Stimulated activated naive CD8-positive, alpha-beta T cell treated with anti-CD3 and anti-CD28 coated beads, Interleukin-15, Interleukin-2, amounts not matched to agents 100 U/mL and 50 U/mL, for 24 hours (primary cell): ENCODE measurements at regions not wholly inside any gene's neighbourhood (a gene's known extent, or its start where the extent isn't known, plus 50 kb on each side); places are given as distances from the start of the nearest gene placed in this dataset.

Experiments
- ATAC-seq: fragments of 150-1000 bp; cut with Tn5 transposase; one replicate; pipeline ENCODE4 v1.10.0; 2021
- DNase-seq: peaks from one replicate; pipeline ENCODE4 v3.0.0; 2021

DNA sequence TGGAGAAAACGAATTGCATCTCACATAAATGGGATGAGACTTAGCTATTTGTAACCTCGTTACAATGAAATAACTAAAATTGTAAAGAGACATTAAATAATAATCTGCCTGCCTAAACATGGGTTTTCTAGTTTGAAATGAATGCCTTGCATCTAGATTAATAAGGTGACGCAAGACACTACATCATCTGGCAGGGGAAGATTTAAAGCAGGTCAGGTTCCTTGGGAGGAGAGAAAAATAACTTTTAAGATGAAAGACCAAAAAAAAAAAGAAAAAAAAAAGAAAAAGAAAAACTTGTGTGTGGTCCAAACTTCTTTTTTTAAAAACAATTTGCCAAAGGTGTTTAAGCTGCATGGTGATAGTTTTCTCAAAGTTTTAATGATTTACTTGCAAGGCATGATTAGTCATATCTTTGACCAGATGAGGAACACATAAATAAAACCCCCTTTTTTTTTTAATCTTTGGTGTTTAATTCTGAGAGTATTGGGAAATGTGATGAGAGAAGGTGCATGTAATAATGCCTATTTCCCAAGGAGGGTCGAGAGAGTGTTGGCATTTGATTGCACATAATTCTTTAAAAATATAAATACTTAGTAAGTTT lies 122.9 kb upstream of the ADAMTSL1 start:
- ATAC-seq, result no peak

DNA sequence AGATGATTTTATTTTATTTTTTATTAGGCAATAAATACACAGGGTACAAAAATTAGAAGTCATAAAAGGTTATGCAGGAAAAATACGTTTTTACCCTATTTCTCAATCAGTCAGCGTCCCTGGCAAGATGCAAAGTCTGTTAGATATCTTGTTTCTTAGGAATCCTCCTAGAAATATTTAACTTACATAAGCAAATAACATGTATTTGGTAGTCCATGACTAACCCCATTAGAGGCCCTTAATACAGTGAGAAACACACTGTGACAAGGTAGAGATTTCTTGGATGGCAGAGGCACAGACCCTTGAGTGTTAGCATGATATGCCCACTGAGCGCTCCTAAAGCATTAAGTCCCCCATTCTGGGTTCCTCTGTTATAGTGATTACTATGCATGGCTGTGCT lies 121.2 kb upstream of the ADAMTSL1 start:
- no peak for ATAC-seq
- DNase-seq, result no peak

More for the DNA sequence above, 122.9 kb upstream of the ADAMTSL1 start:
- DNase-seq, result no peak

DNA sequence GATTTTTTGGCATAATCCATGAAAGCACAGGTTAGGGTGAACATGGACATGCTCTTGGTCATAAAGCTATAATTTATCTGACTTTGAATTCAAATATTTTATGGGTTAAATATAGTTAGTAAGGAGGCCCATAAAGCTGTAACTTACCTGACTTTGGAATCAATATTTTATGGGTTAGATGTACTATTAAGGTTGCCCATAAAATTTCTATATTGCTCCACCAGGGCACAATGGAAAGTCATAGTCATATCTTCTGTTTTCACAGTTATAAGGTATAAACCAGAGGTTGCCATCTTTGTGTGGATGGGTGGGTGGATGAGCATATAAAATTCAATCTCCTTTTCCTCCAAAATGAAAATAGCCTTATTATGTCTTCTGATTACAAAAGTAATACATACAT lies 120.5 kb upstream of the ADAMTSL1 start:
- no peak for ATAC-seq
- DNase-seq, result no peak

DNA sequence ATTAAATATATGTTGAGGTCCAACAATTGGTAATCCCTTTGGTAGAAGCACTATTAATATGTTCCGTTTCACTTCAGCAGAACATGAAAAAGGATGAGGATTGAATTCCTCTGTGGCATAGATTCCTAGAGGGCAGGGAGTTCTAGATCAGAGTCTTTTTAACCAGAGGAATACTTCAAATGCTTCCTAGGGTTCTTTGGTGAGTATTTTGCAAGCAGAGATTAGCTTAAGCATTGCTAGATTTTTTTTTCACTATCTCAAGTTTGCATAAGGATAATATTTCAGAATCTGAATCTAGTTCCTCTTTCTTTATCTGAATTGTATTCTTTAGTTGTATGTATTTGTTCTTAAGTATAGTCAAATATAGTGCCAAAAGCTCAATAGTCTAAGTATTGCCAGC lies 116.6 kb upstream of the ADAMTSL1 start:
- ATAC-seq, result no peak

DNA sequence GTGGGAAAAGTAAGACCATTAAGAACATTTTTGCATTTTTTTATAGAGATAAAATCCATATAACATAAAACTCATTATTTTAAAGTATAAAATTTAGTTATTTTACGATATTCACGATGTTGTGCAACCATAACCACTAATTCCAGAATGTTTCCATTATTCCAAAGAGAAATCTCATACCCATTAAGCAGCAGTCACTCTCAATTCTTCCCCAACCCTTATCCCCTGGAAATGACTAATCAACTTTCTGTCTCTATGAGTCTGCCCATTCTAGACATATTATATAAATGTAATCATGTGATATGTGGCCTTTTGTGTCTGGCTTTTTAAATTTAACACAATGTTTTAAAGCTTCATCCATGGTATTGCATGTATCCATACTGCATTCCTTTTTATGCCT lies 115.6 kb upstream of the ADAMTSL1 start:
- ATAC-seq, result no peak
- no peak for DNase-seq

More for the DNA sequence above, 116.6 kb upstream of the ADAMTSL1 start:
- DNase-seq, result no peak

DNA sequence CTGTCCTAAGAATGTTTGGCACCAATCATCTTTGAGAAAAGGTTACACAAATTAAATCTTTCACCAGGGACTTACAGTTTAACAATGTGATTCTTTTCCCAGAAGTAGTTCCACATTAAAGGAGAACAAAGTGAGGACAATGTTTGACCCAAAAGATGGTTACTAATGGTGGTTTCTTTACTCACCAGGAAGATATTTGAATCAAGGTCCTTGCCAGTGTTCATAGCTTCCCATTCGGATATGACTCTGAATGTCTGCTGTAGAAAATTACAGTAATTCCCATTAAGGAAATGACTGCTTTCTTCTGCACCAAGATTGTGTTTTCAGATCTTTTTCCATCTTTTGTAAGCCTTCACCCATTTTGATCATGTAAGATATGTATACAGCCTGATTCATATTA lies 114.6 kb upstream of the ADAMTSL1 start:
- ATAC-seq, result no peak
- no peak for DNase-seq

DNA sequence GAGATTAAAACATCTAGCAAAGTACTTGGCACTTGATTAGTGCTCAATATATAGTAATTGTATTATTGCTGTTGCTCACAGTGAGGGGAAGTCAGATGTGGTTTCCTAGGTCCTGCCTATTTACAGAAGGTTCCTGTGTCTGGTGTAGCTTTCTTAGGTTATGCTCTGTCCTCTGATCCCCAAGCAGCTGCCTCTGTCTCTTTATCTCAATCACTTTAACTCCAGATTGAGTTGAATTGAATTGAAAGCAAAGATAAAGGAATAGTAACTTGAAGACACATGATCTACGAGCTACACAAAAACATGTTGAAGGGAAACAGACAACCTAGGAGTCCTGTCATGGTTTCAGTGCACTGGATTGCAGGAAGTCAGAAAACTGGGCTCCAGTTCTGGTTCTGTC lies 113.9 kb upstream of the ADAMTSL1 start:
- DNase-seq, result no peak

DNA sequence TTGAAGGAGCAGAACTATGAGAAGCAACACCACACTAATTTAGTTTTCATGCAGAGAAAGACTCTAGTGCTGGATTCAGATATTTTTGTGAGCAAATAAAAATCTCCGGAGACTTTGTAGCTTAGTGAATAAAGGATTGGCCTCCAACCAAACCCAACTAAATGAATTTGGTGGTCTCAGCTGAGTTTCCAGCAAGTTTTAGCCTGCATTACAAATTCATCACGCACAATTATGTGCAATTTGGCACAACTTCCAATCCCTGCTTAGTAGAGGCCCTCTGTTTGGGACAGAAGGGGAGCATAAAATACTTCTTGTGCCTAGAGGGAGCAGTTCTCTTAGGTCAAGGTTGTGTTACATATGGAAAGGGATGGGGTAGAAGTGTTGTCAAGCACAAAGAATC lies 112.3 kb upstream of the ADAMTSL1 start:
- DNase-seq (no peak), ATAC-seq (no peak)

More for the DNA sequence above, 113.9 kb upstream of the ADAMTSL1 start:
- no peak for ATAC-seq

DNA sequence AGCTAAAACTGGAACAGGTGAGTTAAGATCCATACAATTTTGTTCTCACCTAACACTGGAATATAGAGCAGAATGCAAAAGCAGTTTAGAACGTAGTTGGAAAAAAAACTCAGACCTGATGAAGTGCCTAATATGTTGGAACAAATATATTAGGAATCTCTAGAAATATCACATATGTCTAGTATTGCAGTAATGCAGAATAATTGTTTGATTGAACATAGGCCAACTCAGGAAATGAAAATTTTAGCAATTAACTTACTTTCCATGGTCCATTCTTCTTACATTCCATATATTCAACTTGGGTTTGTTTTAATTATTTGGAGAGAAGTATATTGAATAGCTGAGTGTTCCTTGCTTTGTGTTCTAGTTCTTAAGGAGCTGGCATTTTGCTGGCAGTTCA lies 111.8 kb upstream of the ADAMTSL1 start:
- ATAC-seq (no peak), DNase-seq (no peak)

DNA sequence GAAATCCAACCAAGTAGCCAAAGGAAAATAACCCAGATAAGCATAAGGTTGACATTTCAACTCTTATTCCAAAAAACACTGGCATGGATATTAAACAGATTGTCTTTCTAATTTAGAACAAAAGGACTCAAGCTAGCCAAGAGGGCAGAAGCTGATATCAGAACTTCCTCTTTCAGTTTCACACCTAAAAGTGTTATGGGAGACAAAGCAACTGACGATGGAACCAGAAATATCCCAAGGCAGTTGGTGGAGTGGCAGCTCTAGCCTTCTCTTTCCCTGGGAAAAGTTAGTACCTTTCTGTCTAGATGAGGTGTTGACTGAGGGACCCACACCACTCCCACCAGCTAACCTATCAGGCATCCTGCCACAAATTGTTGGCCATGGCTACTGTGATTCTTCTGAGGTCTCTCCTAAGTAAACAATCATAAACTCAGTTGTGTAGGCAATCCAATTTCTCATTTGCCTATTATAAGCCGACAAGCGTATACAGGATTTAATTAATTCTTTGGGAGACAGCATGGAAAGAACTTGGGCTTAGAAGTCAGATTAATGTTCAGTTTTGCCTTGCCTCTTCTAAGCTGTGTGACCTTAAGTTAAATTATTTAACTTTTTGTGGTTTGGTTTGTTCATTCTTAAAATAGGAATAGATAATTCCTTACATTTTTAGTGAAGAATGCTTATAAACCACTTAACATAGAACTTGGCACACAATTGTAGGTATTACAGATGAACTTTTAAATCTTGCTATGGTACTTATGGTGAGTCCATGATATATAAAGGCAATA lies 110.9 kb upstream of the ADAMTSL1 start:
- DNase-seq (no peak), ATAC-seq (no peak)

DNA sequence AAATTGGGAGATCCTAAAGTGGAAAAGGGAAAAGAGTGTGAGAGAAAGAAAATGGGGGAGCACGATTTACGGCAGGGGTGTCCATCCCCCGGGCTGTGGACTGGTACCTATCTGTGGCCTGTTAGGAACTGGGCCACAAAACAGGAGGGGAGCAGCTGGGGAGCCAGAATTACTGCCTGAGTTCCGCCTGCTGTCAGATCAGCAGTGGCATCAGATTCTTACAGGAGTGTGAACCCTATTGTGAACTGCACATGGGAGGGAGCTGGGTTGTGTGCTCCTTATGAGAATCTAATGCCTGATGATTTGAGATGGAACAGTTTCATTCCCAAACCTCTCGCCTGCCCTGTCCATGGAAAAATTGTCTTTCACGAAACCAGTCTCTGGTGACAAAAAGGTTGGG lies 108.3 kb upstream of the ADAMTSL1 start:
- ATAC-seq, result no peak
- no peak for DNase-seq

DNA sequence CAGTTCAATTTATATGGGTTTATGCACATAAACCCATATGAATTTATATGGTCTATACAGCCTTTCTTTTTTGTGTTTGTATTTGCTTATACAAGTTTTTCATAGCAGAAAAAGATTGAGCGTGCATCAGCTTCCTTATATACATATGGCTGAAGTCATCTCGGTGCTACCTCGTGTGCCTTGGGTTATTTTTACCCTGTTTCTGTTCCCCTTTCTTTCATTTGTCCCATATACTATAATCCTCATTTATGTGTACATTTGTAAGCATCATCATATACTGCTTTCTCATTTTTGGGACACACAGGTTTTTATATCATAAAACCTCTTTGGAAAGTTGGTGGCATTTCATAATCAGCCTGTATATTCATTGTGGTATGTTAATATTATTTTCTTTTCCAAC lies 107.8 kb upstream of the ADAMTSL1 start:
- ATAC-seq (no peak), DNase-seq (no peak)

DNA sequence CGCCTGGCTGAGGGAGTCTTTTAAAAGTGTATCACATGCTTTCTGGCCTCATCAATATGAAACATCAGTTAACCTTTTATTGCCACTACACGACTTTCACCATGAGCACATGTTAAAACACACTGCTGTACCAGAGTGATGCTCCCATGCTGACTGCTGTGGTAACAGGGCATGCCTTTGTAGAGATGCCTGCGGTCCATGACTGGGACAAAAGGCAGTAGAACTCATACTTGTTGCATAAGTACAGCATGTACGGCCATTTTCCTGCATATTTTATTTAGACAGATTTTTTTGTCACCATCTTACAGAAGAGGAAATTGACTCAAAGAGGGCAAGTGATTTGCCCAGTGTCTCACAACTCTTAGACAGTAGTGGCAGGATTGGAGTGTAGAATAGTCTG lies 105.7 kb upstream of the ADAMTSL1 start:
- DNase-seq, result no peak
- ATAC-seq, result no peak

DNA sequence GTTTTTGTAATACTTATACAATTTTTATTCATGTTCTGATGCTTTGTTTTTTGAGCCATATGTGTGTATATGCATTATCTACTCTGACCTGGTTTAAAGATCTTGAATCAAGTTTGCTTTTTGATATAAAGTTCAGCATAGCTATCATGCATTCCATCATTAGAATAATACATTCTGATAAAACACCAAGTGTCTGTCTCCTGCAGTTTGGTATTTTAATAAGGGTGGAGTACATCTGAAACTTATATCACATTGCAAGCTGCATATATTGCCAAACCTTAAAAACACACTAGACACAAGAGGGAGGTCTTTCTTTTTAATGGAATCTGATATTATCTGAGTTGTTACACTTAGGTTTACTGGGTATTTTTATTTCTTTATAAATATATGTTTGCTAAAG lies 102.8 kb upstream of the ADAMTSL1 start:
- DNase-seq, result no peak
- no peak for ATAC-seq

DNA sequence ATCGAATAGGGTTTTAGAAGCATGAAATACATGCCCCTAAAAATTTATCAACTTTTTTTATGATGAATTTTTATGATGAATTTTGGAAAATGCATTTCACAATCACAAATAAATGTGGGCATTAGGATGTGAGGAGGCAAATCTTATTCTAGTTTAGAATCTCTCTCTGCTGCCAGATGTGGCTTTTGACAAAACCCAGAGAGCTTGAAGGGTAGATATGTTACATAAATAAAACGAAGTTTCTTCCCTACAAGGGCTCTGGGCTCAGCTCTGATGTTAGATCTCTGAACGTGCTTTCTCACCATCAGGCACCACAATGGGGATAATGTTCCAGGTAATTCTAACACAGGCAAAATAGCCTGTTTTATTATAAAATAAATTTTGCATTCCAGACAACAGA lies 102.3 kb upstream of the ADAMTSL1 start:
- no peak for DNase-seq
- no peak for ATAC-seq

DNA sequence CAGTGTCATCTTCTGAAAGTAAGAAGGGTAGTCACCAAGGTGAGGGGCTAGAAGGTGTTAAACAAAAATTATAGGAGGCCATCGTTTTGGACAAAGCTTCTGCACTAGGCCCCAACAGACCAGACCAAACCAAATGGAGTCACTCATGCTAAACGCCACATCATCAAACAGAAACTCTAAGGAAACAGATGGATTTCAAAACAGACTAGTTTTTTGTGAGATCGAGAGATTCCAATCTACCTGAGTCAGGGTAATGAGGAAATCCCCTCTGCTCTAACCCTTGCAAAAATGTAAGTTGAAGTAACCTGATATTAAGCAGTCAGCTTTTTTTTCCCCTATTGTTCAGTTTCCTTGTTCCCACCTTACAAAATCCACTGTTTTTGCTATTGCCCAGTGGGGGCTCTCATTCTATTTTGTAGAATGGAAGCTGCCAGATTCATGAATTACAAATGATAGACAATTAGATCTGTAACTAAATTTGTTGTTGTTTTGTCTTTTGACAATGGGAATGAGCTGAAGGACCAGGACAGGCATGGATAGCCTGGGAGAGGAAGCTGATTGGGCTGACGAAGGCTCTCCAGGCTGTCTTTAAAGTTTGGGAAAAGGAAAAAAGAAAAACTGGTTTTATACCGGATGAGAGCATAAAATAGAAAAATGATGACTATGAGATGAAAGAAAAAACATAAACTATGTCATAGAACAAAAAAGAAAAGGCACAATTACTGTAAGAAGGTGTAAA lies 94.7 kb upstream of the ADAMTSL1 start:
- ATAC-seq (no peak), DNase-seq (no peak)

DNA sequence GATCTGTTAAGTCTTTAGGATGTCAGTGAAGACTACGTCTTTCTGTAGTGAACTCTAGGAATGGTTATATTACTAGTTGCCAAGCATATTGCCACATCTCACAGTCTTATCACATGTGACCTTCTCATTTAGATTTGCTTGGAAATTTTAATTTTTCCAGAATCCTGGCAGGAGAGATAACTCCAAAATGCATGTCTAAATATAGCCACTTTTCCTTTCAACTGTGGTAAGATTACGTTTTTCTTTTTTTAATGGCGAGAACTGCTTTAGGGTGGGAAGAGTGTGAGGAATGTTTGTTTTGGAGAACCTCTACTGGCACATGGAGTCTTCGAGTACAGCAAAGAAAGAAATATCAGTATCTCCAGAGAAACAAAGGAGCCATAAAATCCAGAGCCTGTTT lies 91.7 kb upstream of the ADAMTSL1 start:
- ATAC-seq, result no peak

DNA sequence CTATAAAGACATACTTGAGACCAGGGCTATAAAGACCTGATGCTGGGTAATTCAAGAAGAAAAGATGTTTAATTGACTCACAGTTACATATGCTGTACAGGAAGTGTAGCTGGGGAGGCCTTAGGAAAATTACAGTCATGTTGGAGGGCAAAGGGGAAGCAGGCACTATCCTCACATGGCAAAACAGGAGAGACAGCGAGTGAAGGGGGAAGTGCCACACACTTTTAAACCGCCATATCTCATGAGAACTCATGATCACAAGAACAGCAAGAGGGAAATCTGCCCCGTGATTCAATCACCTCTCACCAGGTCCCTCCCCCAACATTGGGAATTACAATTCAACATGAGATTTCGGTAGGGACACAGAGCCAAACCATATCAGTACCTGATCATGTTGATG lies 89.9 kb upstream of the ADAMTSL1 start:
- DNase-seq (no peak), ATAC-seq (no peak)

More for the DNA sequence above, 91.7 kb upstream of the ADAMTSL1 start:
- no peak for DNase-seq

DNA sequence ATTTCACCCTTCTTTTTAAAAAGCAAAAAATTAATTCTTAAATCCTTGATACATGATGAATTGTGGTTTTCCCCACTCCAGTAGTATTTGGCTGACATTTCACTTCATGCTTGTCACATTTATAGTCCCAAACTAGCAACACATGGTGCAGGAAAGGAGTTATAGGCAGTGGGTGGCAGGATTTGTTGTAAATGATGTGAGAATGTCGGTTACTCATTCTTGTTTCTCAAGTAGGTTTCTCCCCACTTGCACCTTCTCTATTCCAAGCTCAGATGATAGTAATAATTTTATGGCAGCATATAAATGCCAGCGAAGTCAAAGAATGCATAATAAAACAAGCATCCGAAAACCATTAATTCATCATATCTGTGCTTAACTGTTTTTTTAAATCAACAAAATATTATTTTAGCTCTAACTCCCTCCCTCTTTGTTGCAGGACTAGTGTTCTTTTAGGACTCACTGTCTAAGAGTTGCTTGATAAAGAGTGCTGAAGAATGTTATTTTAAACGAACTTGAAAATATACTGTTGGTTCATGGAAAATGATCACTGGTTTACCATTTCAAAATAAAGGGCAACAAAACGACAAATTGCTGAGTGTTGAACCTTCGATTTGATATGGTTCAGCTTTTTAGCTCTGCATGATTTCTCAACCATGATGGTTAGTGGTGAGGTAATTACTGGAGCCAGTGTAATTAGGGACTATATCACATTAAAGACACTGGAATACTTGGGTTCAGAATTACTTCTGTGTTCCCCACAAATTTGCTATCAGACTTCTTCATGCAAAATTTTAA lies 88.1 kb upstream of the ADAMTSL1 start:
- no peak for ATAC-seq
- DNase-seq, result no peak

DNA sequence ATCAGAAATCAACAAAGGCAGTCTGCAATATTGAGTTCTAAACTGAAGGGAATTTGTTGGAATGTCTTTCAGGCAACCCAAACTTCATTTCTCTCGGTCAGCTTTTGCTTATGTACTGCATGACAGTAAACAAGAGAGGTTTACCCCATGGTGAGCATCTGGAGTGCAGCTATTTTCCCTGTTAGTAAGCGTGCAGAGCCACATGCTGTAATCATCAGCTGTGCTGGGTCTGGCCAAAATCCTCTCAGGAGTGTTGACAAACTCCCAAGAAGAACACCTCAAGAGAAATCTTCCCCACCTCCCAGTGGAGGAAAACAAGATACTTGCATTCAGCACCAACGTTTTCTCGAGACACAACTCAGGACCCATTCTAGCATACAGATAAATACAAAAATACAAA lies 83.6 kb upstream of the ADAMTSL1 start:
- DNase-seq (no peak), ATAC-seq (no peak)

DNA sequence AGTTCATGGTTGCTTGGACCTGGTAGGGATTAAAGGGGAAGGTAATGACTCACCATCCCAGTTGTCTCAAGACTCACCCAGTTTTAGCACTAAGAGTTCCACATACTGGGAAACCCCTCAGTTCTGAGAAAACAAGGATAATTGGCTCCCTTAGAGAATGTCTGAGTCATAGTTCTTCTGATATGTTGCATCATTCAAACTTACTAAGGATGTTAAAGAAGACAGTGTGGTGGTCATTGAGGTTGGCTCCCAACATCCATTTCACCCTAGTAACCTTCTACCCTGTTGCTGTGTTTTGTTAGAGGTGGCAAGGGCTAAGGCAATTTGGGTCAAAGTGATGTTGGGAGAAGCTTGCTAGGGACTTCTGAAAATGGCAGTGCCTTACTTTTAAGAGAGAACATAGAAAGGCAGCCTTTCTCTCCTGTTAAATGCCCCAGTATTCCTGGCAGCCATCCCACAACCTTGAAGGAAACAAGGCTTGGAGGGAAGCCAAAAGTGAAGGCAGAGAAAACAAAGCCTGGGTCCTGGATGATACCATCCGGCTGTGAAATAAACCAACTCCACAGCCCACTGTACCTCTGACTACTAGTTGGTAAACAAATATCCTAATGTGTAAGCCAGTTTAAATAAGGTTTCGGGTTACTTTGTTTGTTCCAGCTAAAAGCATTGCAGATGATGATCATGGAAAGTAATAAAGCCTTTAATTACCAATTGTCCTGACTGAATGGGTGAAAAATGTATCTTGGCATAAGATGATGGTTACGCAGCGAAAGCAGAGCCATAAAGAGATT lies 80.4 kb upstream of the ADAMTSL1 start:
- no peak for DNase-seq

DNA sequence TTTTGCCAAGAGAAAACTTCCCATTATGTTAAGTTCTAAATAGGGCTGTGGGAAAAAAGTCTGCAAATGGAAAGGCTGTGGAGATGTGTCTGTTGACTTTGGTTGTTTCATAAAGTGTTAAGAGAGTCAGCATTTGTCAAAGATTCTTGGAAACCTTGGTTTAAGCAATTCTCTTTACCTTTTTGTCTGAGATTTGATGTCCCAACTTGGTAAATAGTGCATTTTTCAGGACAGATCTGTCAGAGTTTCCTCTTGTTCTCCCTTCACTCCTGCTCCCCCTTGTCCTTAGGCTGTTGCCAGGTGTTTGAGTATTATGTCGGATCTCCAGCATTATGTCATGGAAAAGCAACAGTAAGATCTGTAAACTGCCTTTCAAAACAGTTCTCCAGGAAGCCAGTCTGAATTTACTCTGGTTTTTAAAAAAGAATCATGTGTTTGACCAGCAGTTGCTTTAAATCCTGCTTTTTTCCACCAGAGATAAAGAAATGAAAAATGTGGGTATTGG lies 79.1 kb upstream of the ADAMTSL1 start:
- ATAC-seq, result no peak
- no peak for DNase-seq

More for the DNA sequence above, 80.4 kb upstream of the ADAMTSL1 start:
- ATAC-seq, result no peak
